PC-9 (cell line): ENCODE measurements at regions not wholly inside any gene's neighbourhood (a gene's known extent, or its start where the extent isn't known, plus 50 kb on each side); places are given as distances from the start of the nearest gene placed in this dataset.
A peak's percentile ranks its signal among the peaks of the same experiment; 100 is the strongest.

ENCODE experiments used
- BruUV-seq: library from RNA; stranded (reverse); fragments of 400-500 nt; replicated peaks from 2 replicates; lab custom pipeline; 2021; lab: Mats Ljungman, UMichigan
- CTCF ChIA-PET: fragments of 300-600 bp; sonication (Branson Sonifier 250); formaldehyde crosslinking; loops from one replicate; lab custom pipeline; 2022; ENCODE audit warnings: antibody characterized with exemption; lab: Charles Lee
- POLR2A ChIA-PET: fragments of 300-600 bp; sonication (Branson Sonifier 250); formaldehyde crosslinking; loops from one replicate; lab custom pipeline; 2022; ENCODE audit warnings: antibody characterized with exemption; ENCODE audit not compliant: unreplicated experiment; lab: Charles Lee
- DNase-seq, 2 experiments: peaks; one replicate each; pipeline versions ENCODE4 v3.0.0 to v3.0.0-alpha.2; 2015 to 2022; ENCODE audit warnings: mixed read lengths in 1 of 2
- H2AFZ ChIP-seq: fragments of 200-600 bp; sonication (generic); 2 replicates; pipeline ENCODE4 v1.8.1; 2017; ENCODE audit warnings: antibody characterized with exemption
- H3F3A ChIP-seq: fragments of 200-600 bp; sonication (generic); 2 replicates; pipeline ENCODE4 v1.8.1; 2017; ENCODE audit warnings: antibody characterized with exemption, mild to moderate bottlenecking, low read depth; ENCODE audit not compliant: insufficient read depth
- H3K27ac ChIP-seq: fragments of 200-600 bp; sonication (generic); 2 replicates; pipeline ENCODE4 v1.6.1; 2016; ENCODE audit warnings: mixed run types
- H3K27me3 ChIP-seq: fragments of 200-600 bp; sonication (generic); 2 replicates; pipeline ENCODE4 v1.6.1; 2016; ENCODE audit warnings: low read depth, mixed run types; ENCODE audit not compliant: insufficient read depth
- H3K36me3 ChIP-seq: fragments of 200-600 bp; sonication (generic); 2 replicates; pipeline ENCODE4 v1.6.1; 2016; ENCODE audit warnings: low read depth, mixed run types
- H3K4me1 ChIP-seq: fragments of 200-600 bp; sonication (generic); replicated peaks from 2 replicates; pipeline ENCODE4 v1.6.1; 2016; ENCODE audit warnings: mixed run types; ENCODE audit not compliant: insufficient read depth
- H3K4me2 ChIP-seq: fragments of 200-600 bp; sonication (generic); 2 replicates; pipeline ENCODE4 v1.6.1; 2017; ENCODE audit warnings: mixed run types
- H3K4me3 ChIP-seq: fragments of 200-600 bp; sonication (generic); 2 replicates; pipeline ENCODE4 v1.6.1; 2016; ENCODE audit warnings: mixed run types
- H3K79me2 ChIP-seq: fragments of 200-600 bp; sonication (generic); 2 replicates; pipeline ENCODE4 v1.6.1; 2017; ENCODE audit warnings: low read depth, mixed run types
- H3K9me2 ChIP-seq: fragments of 200-600 bp; sonication (generic); 2 replicates; pipeline ENCODE4 v1.8.1; 2017; ENCODE audit warnings: mild to moderate bottlenecking; ENCODE audit not compliant: insufficient read depth
- H3K9me3 ChIP-seq: fragments of 200-600 bp; sonication (generic); 2 replicates; pipeline ENCODE4 v1.8.1; 2016; ENCODE audit warnings: low read depth; ENCODE audit not compliant: insufficient read depth
- H4K20me1 ChIP-seq: fragments of 200-600 bp; sonication (generic); 2 replicates; pipeline ENCODE4 v1.8.1; 2017; ENCODE audit not compliant: insufficient read depth
- CTCF ChIP-seq: fragments of 200-600 bp; sonication (generic); conservative IDR thresholded peaks from 2 replicates; pipeline ENCODE4 v1.6.1; 2017; ENCODE audit warnings: mixed run types, antibody characterized with exemption, mild to moderate bottlenecking, moderate library complexity
- EZH2 ChIP-seq: fragments of 200-600 bp; sonication (generic); IDR thresholded peaks from 2 replicates; pipeline ENCODE4 v1.8.0; 2017; ENCODE audit warnings: antibody characterized with exemption, low read depth
- intact Hi-C: fragments of 100-400 bp; cut with micrococcal nuclease; formaldehyde crosslinking; loops from one replicate; pipeline ENCODE4 v1.10.0; 2022; ENCODE audit not compliant: unreplicated experiment
- microRNA-seq: library from miRNA; unstranded; fragments of <30 nt; microRNA quantifications from one replicate; pipeline ENCODE4 v1.2.0, GENCODE V29; 2021; ENCODE audit warnings: borderline number of aligned reads, borderline replicate concordance

- H2AFZ ChIP-seq: no peak overlapping the region
- CTCF ChIA-PET: no interaction called here
- no peaks in the 10 kb centered on the region for H4K20me1 ChIP-seq
- H3F3A ChIP-seq: no peaks in the 10 kb centered on the region
- no peak overlapping the region for H3K4me2 ChIP-seq
- no peaks in the 10 kb centered on the region for H3K36me3 ChIP-seq
- H3K4me1 ChIP-seq: no peaks in the 10 kb centered on the region
- intact Hi-C loops: no loop called here
- DNase-seq: no peak
- H3K9me3 ChIP-seq: peaks cover 4% of the 10 kb centered on the region; the same call in 1 of the 2 replicates
- H3K27ac ChIP-seq: no peak overlapping the region
- no peaks in the 10 kb centered on the region for H3K79me2 ChIP-seq
- BruUV-seq: no TSS peak
- H3K27me3 ChIP-seq: no peaks in the 10 kb centered on the region
- POLR2A ChIA-PET: no interaction called here
- TF ChIP-seq EZH2 (no peak), CTCF (no peak)
- no peaks in the 10 kb centered on the region for H3K9me2 ChIP-seq
- H3K4me3 ChIP-seq: no peak overlapping the region
Measured at GRCh38 chr9:94207781-94208180, 51.3 kb upstream of the ZNF169 start.

Small RNA genes lying in the stretch of these regions (microRNA-seq; reads per million reads assigned to microRNA genes)
- 170 reads per million, percentile 57 among the genes with 10 or more reads in this experiment for gene MIRLET7A1
- gene MIRLET7D: 4,020 reads per million, percentile 87 among the genes with 10 or more reads in this experiment
- 305 reads per million, percentile 62 among the genes with 10 or more reads in this experiment for gene MIRLET7F1
